IMR-90 (cell line): ENCODE measurements at regions not wholly inside any gene's neighbourhood (a gene's known extent, or its start where the extent isn't known, plus 50 kb on each side); places are given as distances from the start of the nearest gene placed in this dataset.

ENCODE experiments used
- ATAC-seq: fragments of 200-7000 bp; cut with Tn5 transposase; 2 replicates; pipeline ENCODE4 v1.9.1; 2020; ENCODE audit warnings: low read depth, mild to moderate bottlenecking, moderate library complexity
- BruUV-seq: library from RNA; stranded (reverse); fragments of 400-500 nt; replicated peaks from 2 replicates; lab custom pipeline; 2021; lab: Mats Ljungman, UMichigan
- CTCF ChIA-PET: fragments of 300-600 bp; formaldehyde crosslinking; extraction: SDS; loops from one replicate; lab custom pipeline; 2021; ENCODE audit warnings: antibody characterized with exemption; lab: Yijun Ruan, JAX
- POLR2A ChIA-PET: fragments of 300-600 bp; sonication (Branson Sonifier 250); formaldehyde crosslinking; loops from one replicate; lab custom pipeline; 2022; ENCODE audit warnings: antibody characterized with exemption; ENCODE audit not compliant: unreplicated experiment; lab: Charles Lee
- DNase-seq: peaks from one replicate; pipeline ENCODE4 v3.0.0; 2013
- H2AFZ ChIP-seq: replicated peaks from 2 replicates; pipeline ENCODE3; 2013; ENCODE audit warnings: low read length, mild to moderate bottlenecking; ENCODE audit not compliant: poor library complexity
- H2AK5ac ChIP-seq: 2 replicates; pipeline ENCODE4 v1.6.1; 2013; ENCODE audit warnings: low read depth, low read length, inconsistent platforms
- H2AK9ac ChIP-seq: replicated peaks from 2 replicates; pipeline ENCODE3; 2013; ENCODE audit warnings: mild to moderate bottlenecking, low read depth, low read length, moderate library complexity; ENCODE audit not compliant: poor library complexity
- H2BK120ac ChIP-seq: 2 replicates; pipeline ENCODE4 v1.6.1; 2013; ENCODE audit warnings: low read depth, low read length, inconsistent platforms
- H2BK15ac ChIP-seq: 3 replicates; pipeline ENCODE4 v1.6.1; 2013; ENCODE audit warnings: low read depth, low read length, inconsistent platforms
- H2BK20ac ChIP-seq: 2 replicates; pipeline ENCODE4 v1.6.1; 2013; ENCODE audit warnings: low read depth, mild to moderate bottlenecking, inconsistent platforms, low read length, moderate library complexity
- H2BK5ac ChIP-seq: 2 replicates; pipeline ENCODE4 v1.6.1; 2013; ENCODE audit warnings: mild to moderate bottlenecking, low read depth, low read length, inconsistent platforms; ENCODE audit not compliant: poor library complexity, severe bottlenecking
- H3K14ac ChIP-seq: replicated peaks from 2 replicates; pipeline ENCODE4 v1.6.1; 2013; ENCODE audit warnings: low read depth, low read length, inconsistent platforms
- H3K18ac ChIP-seq: 2 replicates; pipeline ENCODE4 v1.6.1; 2013; ENCODE audit warnings: low read depth, low read length, control low read depth
- H3K23ac ChIP-seq: 2 replicates; pipeline ENCODE4 v1.6.1; 2013; ENCODE audit warnings: low read depth, low read length, inconsistent platforms
- H3K27ac ChIP-seq: 2 replicates; pipeline ENCODE4 v1.5.1; 2013; ENCODE audit warnings: mild to moderate bottlenecking, control low read depth, low read length; ENCODE audit not compliant: insufficient read depth
- H3K27me3 ChIP-seq: 2 replicates; pipeline ENCODE4 v1.6.1; 2013; ENCODE audit warnings: low read length; ENCODE audit not compliant: control insufficient read depth, insufficient read depth
- H3K36me3 ChIP-seq: 2 replicates; pipeline ENCODE4 v1.6.1; 2013; ENCODE audit warnings: low read length, mixed read lengths; ENCODE audit not compliant: control insufficient read depth, insufficient read depth
- H3K4ac ChIP-seq: 2 replicates; pipeline ENCODE4 v1.6.1; 2013; ENCODE audit warnings: low read depth, low read length, inconsistent platforms
- H3K4me1 ChIP-seq: 2 replicates; pipeline ENCODE4 v1.6.1; 2013; ENCODE audit warnings: low read length, mixed read lengths; ENCODE audit not compliant: control insufficient read depth, insufficient read depth
- H3K4me2 ChIP-seq: 2 replicates; pipeline ENCODE4 v1.6.1; 2013; ENCODE audit warnings: low read depth, mild to moderate bottlenecking, control low read depth, low read length, moderate library complexity
- H3K4me3 ChIP-seq: 2 replicates; pipeline ENCODE4 v1.5.1; 2013; ENCODE audit warnings: low read depth, mild to moderate bottlenecking, control low read depth, low read length, moderate library complexity; ENCODE audit not compliant: insufficient read depth
- H3K56ac ChIP-seq: 2 replicates; pipeline ENCODE4 v1.6.1; 2013; ENCODE audit warnings: low read length, inconsistent platforms; ENCODE audit not compliant: insufficient read depth; ENCODE audit errors: extremely low read depth
- H3K79me1 ChIP-seq, 2 experiments: 2 replicates each; pipeline ENCODE4 v1.6.1; 2013; ENCODE audit warnings: low read length in 2 of 2, inconsistent platforms in 1 of 2, low read depth in 1 of 2
- H3K9ac ChIP-seq: 2 replicates; pipeline ENCODE4 v1.6.1; 2013; ENCODE audit warnings: low read depth, low read length, control low read depth
- H3K9me1 ChIP-seq: 2 replicates; pipeline ENCODE4 v1.6.1; 2013; ENCODE audit warnings: low read length, inconsistent platforms; ENCODE audit not compliant: insufficient read depth
- H3K9me3 ChIP-seq: 2 replicates; pipeline ENCODE4 v1.6.1; 2013; ENCODE audit warnings: low read length; ENCODE audit not compliant: control insufficient read depth, insufficient read depth
- H4K20me1 ChIP-seq: 2 replicates; pipeline ENCODE4 v1.6.1; 2013; ENCODE audit warnings: low read length, inconsistent platforms; ENCODE audit not compliant: insufficient read depth
- H4K5ac ChIP-seq: 2 replicates; pipeline ENCODE4 v1.6.1; 2013; ENCODE audit warnings: mild to moderate bottlenecking, low read depth, low read length, control low read depth
- H4K8ac ChIP-seq, 2 experiments: 2 replicates each; pipeline ENCODE4 v1.6.1; 2013; ENCODE audit warnings: low read depth in 2 of 2, low read length in 2 of 2, control low read depth in 1 of 2, inconsistent platforms in 1 of 2
- H4K91ac ChIP-seq: 2 replicates; pipeline ENCODE4 v1.6.1; 2013; ENCODE audit warnings: low read depth, low read length, inconsistent platforms; ENCODE audit not compliant: insufficient read depth
- CHD1 ChIP-seq: IDR thresholded peaks from 2 replicates; pipeline ENCODE4 v1.6.1; 2012; ENCODE audit warnings: low read depth, low read length, improper control_type of control experiment
- MAFK ChIP-seq: IDR thresholded peaks from 2 replicates; pipeline ENCODE4 v1.6.1; 2012; ENCODE audit warnings: low read depth, low read length, improper control_type of control experiment
- USF2 ChIP-seq: fragments of 150-350 bp; IDR thresholded peaks from 2 replicates; pipeline ENCODE4 v1.6.1; 2017; ENCODE audit warnings: mild to moderate bottlenecking, antibody characterized with exemption, low read length, low read depth
- WGBS, 2 experiments: methylation state at CpG; one replicate each; pipeline versions ENCODE4 v1.1.5 to v1.1.7; 2013; ENCODE audit warnings: missing lambda C conversion rate in 2 of 2; ENCODE audit not compliant: insufficient read length in 1 of 2; ENCODE audit errors: extremely low coverage in 2 of 2; 5-methylcytosine and 5-hydroxymethylcytosine counted together
- dilution Hi-C: fragments of 300-500 bp; cut with HindIII; formaldehyde crosslinking; loops from one replicate; pipeline ENCODE4 v1.14.3; 2018; ENCODE audit warnings: low sequenced_read_pairs; ENCODE audit not compliant: unreplicated experiment
- in situ Hi-C: fragments of 300-500 bp; cut with MboI; formaldehyde crosslinking; loops from 3 replicates; pipeline ENCODE4 v1.14.3; 2019; ENCODE audit warnings: low sequenced_read_pairs, inconsistent platforms, mixed read lengths
- intact Hi-C: fragments of 100-400 bp; cut with micrococcal nuclease; formaldehyde crosslinking; loops from 2 replicates; pipeline ENCODE4 v1.10.0; 2022

- ATAC-seq = no peak
- H2AK5ac ChIP-seq = no peak overlapping the region
- H3K56ac ChIP-seq = no peak overlapping the region
- H3K9me1 ChIP-seq = no peaks in the 10 kb centered on the region
- no peak overlapping the region for H3K27ac ChIP-seq
- no peak overlapping the region for H2BK15ac ChIP-seq
- no peaks in the 10 kb centered on the region for H3K4me1 ChIP-seq
- H2BK120ac ChIP-seq = no peak overlapping the region
- no peak overlapping the region for H3K9ac ChIP-seq
- no peaks in the 10 kb centered on the region for H3K79me1 ChIP-seq
- H4K91ac ChIP-seq = no peak overlapping the region
- no peak overlapping the region for H4K5ac ChIP-seq
- H4K20me1 ChIP-seq = no peaks in the 10 kb centered on the region
- H3K18ac ChIP-seq = no peak overlapping the region
- BruUV-seq = no TSS peak
- no peak overlapping the region for H3K4ac ChIP-seq
- no peak overlapping the region for H3K14ac ChIP-seq
- H4K8ac ChIP-seq = no peak overlapping the region
- intact Hi-C loops (no loop called here), dilution Hi-C loops (no loop called here), in situ Hi-C loops (no loop called here)
- POLR2A ChIA-PET = no interaction called here
- H3K9me3 ChIP-seq = peaks cover 24% of the 10 kb centered on the region
- no peak overlapping the region for H2BK5ac ChIP-seq
- DNase-seq = no peak
- H2AK9ac ChIP-seq = no peak overlapping the region
- CTCF ChIA-PET = no interaction called here
- H3K4me2 ChIP-seq = no peak overlapping the region
- H3K23ac ChIP-seq = no peak overlapping the region
- WGBS, 2 experiments = 20% methylated on average over 2 of the region's 15 CpGs; no CpG with 5 or more reads in 1 of the 2 experiments
- no peaks in the 10 kb centered on the region for H3K27me3 ChIP-seq
- H2BK20ac ChIP-seq = no peak overlapping the region
- no peak overlapping the region for H2AFZ ChIP-seq
- TF ChIP-seq CHD1 (no peak), MAFK (no peak), USF2 (no peak)
- H3K36me3 ChIP-seq = no peaks in the 10 kb centered on the region
- H3K4me3 ChIP-seq = no peak overlapping the region
Measured at GRCh38 chr9:134993996-134994720, 76.4 kb upstream of the FCN1 start.
